Kidney (tissue), 13 donors: ENCODE measurements at regions not wholly inside any gene's neighbourhood (a gene's known extent, or its start where the extent isn't known, plus 50 kb on each side); places are given as distances from the start of the nearest gene placed in this dataset.

Experiments used
- DNase-seq, 5 donors: peaks; one replicate each; pipeline ENCODE4 v3.0.0-alpha.2; 2013 to 2020
- FAIRE-seq: peaks from 2 replicates; lab custom pipeline; 2012; peaks lifted over from hg19 to GRCh38; lab: Jason Lieb, UNC
- H3K27ac ChIP-seq, 2 donors: one replicate each; pipeline ENCODE4 v1.7.0; 2013; ENCODE audit warnings: low read depth in 2 of 2, low read length in 2 of 2, inconsistent platforms in 1 of 2
- H3K27me3 ChIP-seq: one replicate; pipeline ENCODE4 v1.7.1; 2013; ENCODE audit warnings: low read length, inconsistent platforms; ENCODE audit not compliant: control insufficient read depth, insufficient read depth
- H3K36me3 ChIP-seq, 3 donors: one replicate each; pipeline versions ENCODE4 v1.7.0 to v1.7.1; 2013; ENCODE audit warnings: low read length in 3 of 3, control low read depth in 1 of 3, inconsistent platforms in 1 of 3; ENCODE audit not compliant: insufficient read depth in 3 of 3, control insufficient read depth in 2 of 3
- H3K4me1 ChIP-seq, 3 donors: one replicate each; pipeline versions ENCODE4 v1.7.0 to v1.7.1; 2013; ENCODE audit warnings: low read length in 3 of 3, inconsistent platforms in 1 of 3, low read depth in 1 of 3; ENCODE audit not compliant: control insufficient read depth in 2 of 3, insufficient read depth in 2 of 3
- H3K4me3 ChIP-seq, 3 donors: one replicate each; pipeline versions ENCODE4 v1.7.0 to v1.8.1; 2013; ENCODE audit warnings: low read length in 3 of 3, control low read depth in 1 of 3, inconsistent platforms in 1 of 3
- H3K9ac ChIP-seq, 3 donors: one replicate each; pipeline versions ENCODE4 v1.7.0 to v1.7.1; 2013; ENCODE audit warnings: low read length in 3 of 3, control low read depth in 1 of 3, inconsistent platforms in 1 of 3
- H3K9me3 ChIP-seq, 3 donors: one replicate each; pipeline versions ENCODE4 v1.7.0 to v1.7.1; 2013; ENCODE audit warnings: low read length in 3 of 3, control low read depth in 1 of 3, inconsistent platforms in 1 of 3; ENCODE audit not compliant: control insufficient read depth in 2 of 3, insufficient read depth in 1 of 3
- CTCF ChIP-seq: IDR thresholded peaks from 3 replicates; pipeline ENCODE4 v1.5.1; 2012; ENCODE audit warnings: mild to moderate bottlenecking, moderate library complexity, borderline replicate concordance; ENCODE audit not compliant: insufficient read depth; ENCODE audit errors: extremely low read depth
- intact Hi-C: fragments of 100-400 bp; cut with DNase I; formaldehyde crosslinking; loops from one replicate; pipeline ENCODE4 v1.11.1; 2022
- donor health status: control.
- donor health status: control.
- donor health status: control.
- donor health status: control.
- donor health status: control.
- donor health status: DM: yes; HTN: yes; CAD: no.
- donor health status: Normal renal cell carcinoma (clear cell type).

DNA sequence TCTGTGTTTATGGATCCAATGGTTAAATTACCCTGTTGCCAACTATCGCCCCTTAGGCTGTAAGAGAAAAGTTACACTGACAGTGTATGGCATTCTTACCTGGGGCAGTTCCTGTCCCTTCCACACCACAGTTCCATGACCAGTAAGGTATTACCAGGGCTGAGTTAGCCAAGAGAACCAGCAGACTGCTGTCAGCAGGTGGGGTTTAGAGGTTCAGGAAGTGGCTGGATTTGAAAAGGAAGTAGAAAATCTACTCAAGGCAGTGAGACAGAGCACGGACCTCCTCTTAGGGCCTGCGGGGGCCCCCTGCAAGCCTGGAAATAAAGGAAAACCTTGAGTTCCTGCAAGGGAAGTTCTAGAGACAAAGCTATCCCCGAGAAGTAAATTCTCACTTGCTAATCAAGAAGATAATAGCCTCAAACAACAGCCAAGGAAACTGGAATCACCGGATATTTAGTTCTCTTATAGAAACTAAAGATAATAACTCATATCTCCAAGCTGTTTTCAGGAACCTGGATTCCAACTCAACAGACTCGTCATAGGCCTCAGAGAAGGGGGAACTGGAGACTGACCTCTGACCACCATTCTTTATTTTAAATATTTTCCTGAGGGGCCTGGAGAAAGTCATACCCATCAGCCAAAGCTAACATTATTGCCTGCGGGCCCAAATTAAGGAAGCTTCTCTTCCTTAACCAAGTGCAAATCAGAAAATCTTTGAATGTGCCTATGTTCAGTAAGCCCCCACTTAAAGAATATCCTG is 161.7 kb downstream of the ANXA2 start:
- DNase-seq: no peak
- no peak for FAIRE-seq
- no peak overlapping the region for H3K9ac ChIP-seq
- no peak for TF ChIP-seq CTCF
- H3K27ac ChIP-seq: no peak overlapping the region
- intact Hi-C loops: no loop called here
- no peaks in the 10 kb centered on the region for H3K9me3 ChIP-seq
- no peaks in the 10 kb centered on the region for H3K36me3 ChIP-seq
- no peak overlapping the region for H3K4me3 ChIP-seq
- H3K4me1 ChIP-seq: no peaks in the 10 kb centered on the region
- no peaks in the 10 kb centered on the region for H3K27me3 ChIP-seq

- FAIRE-seq: no peak
- Histone ChIP-seq H3K27ac (no peak overlapping the region), H3K9ac (no peak overlapping the region), H3K27me3 (no peaks in the 10 kb centered on the region), H3K9me3 (no peaks in the 10 kb centered on the region), H3K36me3 (no peaks in the 10 kb centered on the region), H3K4me1 (no peaks in the 10 kb centered on the region), H3K4me3 (no peak overlapping the region)
- no peak for DNase-seq
- TF ChIP-seq CTCF: no peak
- intact Hi-C loops: no loop called here
Observed at GRCh38 chr15:60237446-60237845, 160.3 kb downstream of the ANXA2 start.

- H3K9ac ChIP-seq: no peak overlapping the region
- DNase-seq (no peak), FAIRE-seq (no peak)
- intact Hi-C loops: no loop called here
- H3K4me3 ChIP-seq: no peak overlapping the region
- H3K27me3 ChIP-seq: no peaks in the 10 kb centered on the region
- no peaks in the 10 kb centered on the region for H3K36me3 ChIP-seq
- TF ChIP-seq CTCF: no peak
- H3K27ac ChIP-seq: no peak overlapping the region
- H3K9me3 ChIP-seq: peaks cover 0 to 5% (median 0%) of the 10 kb centered on the region in 3 donors
- no peaks in the 10 kb centered on the region for H3K4me1 ChIP-seq
Observed at GRCh38 chr15:60243769-60244168, 154.0 kb downstream of the ANXA2 start.
